Motor neuron (in vitro differentiated cells): ENCODE measurements at regions not wholly inside any gene's neighbourhood (a gene's known extent, or its start where the extent isn't known, plus 50 kb on each side); places are given as distances from the start of the nearest gene placed in this dataset.

Experiments
- ATAC-seq, 8 experiments: fragments of 200-7000 bp; cut with Tn5 transposase; replicated peaks in 6 of 8; 2 replicates each; pipeline ENCODE4 v1.8.0; 2021; ENCODE audit warnings: mild to moderate bottlenecking in 8 of 8, moderate library complexity in 8 of 8
- H3K27ac ChIP-seq, 2 donors: fragments of 250-450 bp; sonication (Bioruptor Pico); 2 replicates each; pipeline ENCODE4 v1.9.0; 2021; ENCODE audit warnings: antibody characterized with exemption in 2 of 2, mild to moderate bottlenecking in 2 of 2, moderate library complexity in 1 of 2
- H3K4me1 ChIP-seq, 2 donors: fragments of 250-450 bp; sonication (Bioruptor Pico); replicated peaks in 1 of 2; 2 replicates each; pipeline ENCODE4 v1.6.1; 2021; ENCODE audit warnings: antibody characterized with exemption in 2 of 2, mild to moderate bottlenecking in 2 of 2, moderate library complexity in 1 of 2
- H3K4me3 ChIP-seq, 5 donors: fragments of 250-450 bp; sonication (Bioruptor Pico); 2 replicates each; pipeline ENCODE4 v1.9.0; 2021; ENCODE audit warnings: antibody characterized with exemption in 5 of 5, mild to moderate bottlenecking in 5 of 5, moderate library complexity in 4 of 5
- whole genome bisulfite sequencing, 10 experiments: fragments of 450-650 bp; shearing (Covaris generic); methylation state at CpG; one replicate each; pipeline ENCODE4 v1.0.0; 2022; 5-methylcytosine and 5-hydroxymethylcytosine counted together
- in situ Hi-C, 9 experiments: fragments of 400-800 bp; cut with MboI; loops; one replicate each; pipeline ENCODE4 v1.15.0; 2021; ENCODE audit warnings: low sequenced_read_pairs in 9 of 9, low pct_unique_long_range_greater_than_20kb in 2 of 9; ENCODE audit not compliant: unreplicated experiment in 9 of 9

GRCh38 chr12:29041621-29042020, 107.5 kb upstream of the FAR2 start:
- 0 to 60% (median 13%) methylated on average over 2 to 4 of the region's 4 CpGs; no CpG with 5 or more reads in 1 of the 10 experiments for WGBS, 10 experiments

GRCh38 chr12:29043069-29043468, 106.0 kb upstream of the FAR2 start:
- H3K27ac ChIP-seq: no peak overlapping the region
- in situ Hi-C loops: no loop called here
- ATAC-seq: no peak

More at GRCh38 chr12:29041621-29042020, 107.5 kb upstream of the FAR2 start:
- H3K27ac ChIP-seq: no peak overlapping the region
- ATAC-seq: peak in 4 of 8 experiments; percentile 36 to 78 (median 68)
- in situ Hi-C loops: no loop called here
- peaks cover 3 to 11% of the 10 kb centered on the region in 2 donors for H3K4me1 ChIP-seq
- no peak overlapping the region for H3K4me3 ChIP-seq

GRCh38 chr12:29044799-29045198, 104.3 kb upstream of the FAR2 start:
- Histone ChIP-seq H3K4me1 (peaks cover 3 to 11% of the 10 kb centered on the region in 2 donors), H3K27ac (no peak overlapping the region), H3K4me3 (no peak overlapping the region)
- in situ Hi-C loops: no loop called here
- 0 to 95% (median 11%) methylated on average over 1 to 2 of the region's 2 CpGs for WGBS, 10 experiments
- ATAC-seq: no peak

More at GRCh38 chr12:29043069-29043468, 106.0 kb upstream of the FAR2 start:
- H3K4me1 ChIP-seq: peaks cover 3 to 11% of the 10 kb centered on the region in 2 donors
- H3K4me3 ChIP-seq: no peak overlapping the region
- WGBS, 10 experiments: 0 to 100% (median 60%) methylated on average over 1 of the region's 1 CpG; no CpG with 5 or more reads in 1 of the 10 experiments

- in situ Hi-C loops: no loop called here
- ATAC-seq: no peak
- Histone ChIP-seq H3K4me1 (no peaks in the 10 kb centered on the region), H3K4me3 (no peak overlapping the region), H3K27ac (no peak overlapping the region)
- 72 to 100% (median 87%) methylated on average over 1 to 4 of the region's 4 CpGs; no CpG with 5 or more reads in 2 of the 10 experiments for WGBS, 10 experiments
Observed at GRCh38 chr12:29048787-29049186, 100.3 kb upstream of the FAR2 start.

- Histone ChIP-seq H3K4me3 (no peak overlapping the region), H3K4me1 (peaks cover 4 to 12% of the 10 kb centered on the region in 2 donors), H3K27ac (no peak overlapping the region)
- in situ Hi-C loops: no loop called here
- no peak for ATAC-seq
- WGBS, 10 experiments: 15 to 85% (median 43%) methylated on average over 1 to 3 of the region's 3 CpGs
Observed at GRCh38 chr12:29050503-29050902, 98.6 kb upstream of the FAR2 start.

- Histone ChIP-seq H3K4me3 (no peak overlapping the region), H3K4me1 (peaks cover 4 to 14% of the 10 kb centered on the region in 2 donors), H3K27ac (no peak overlapping the region)
- in situ Hi-C loops: no loop called here
- no peak for ATAC-seq
- 40 to 100% (median 93%) methylated on average over 1 to 2 of the region's 2 CpGs; no CpG with 5 or more reads in 2 of the 10 experiments for WGBS, 10 experiments
Observed at GRCh38 chr12:29051221-29051620, 97.9 kb upstream of the FAR2 start.

GRCh38 chr12:29053567-29053966, 95.5 kb upstream of the FAR2 start:
- H3K27ac ChIP-seq: no peak overlapping the region
- no peak for ATAC-seq
- in situ Hi-C loops: no loop called here
- no peak overlapping the region for H3K4me3 ChIP-seq
- peaks cover 10 to 19% of the 10 kb centered on the region in 2 donors for H3K4me1 ChIP-seq
- 73 to 100% (median 100%) methylated on average over 1 of the region's 1 CpG; no CpG with 5 or more reads in 2 of the 10 experiments for WGBS, 10 experiments

GRCh38 chr12:29054858-29055663, 94.0 kb upstream of the FAR2 start:
- H3K4me1 ChIP-seq: peaks cover 10 to 19% of the 10 kb centered on the region in 2 donors
- 27 to 55% (median 42%) methylated on average over 1 to 3 of the region's 3 CpGs; no CpG with 5 or more reads in 1 of the 10 experiments for WGBS, 10 experiments
- peak overlapping the region; percentile 16 to 31 for H3K27ac ChIP-seq
- ATAC-seq: peak in 5 of 8 experiments; percentile 28 to 86 (median 46)
- H3K4me3 ChIP-seq: no peak overlapping the region
- in situ Hi-C loops: no loop called here

GRCh38 chr12:29066011-29066588, 83.0 kb upstream of the FAR2 start:
- Histone ChIP-seq H3K27ac (peak overlapping the region in 1 of 2 donors; percentile 5), H3K4me3 (no peak overlapping the region), H3K4me1 (peaks cover 24 to 37% of the 10 kb centered on the region in 2 donors)
- in situ Hi-C loops: no loop called here
- 0 to 20% (median 20%) methylated on average over 1 of the region's 1 CpG; no CpG with 5 or more reads in 5 of the 10 experiments for WGBS, 10 experiments
- ATAC-seq: peak; percentile 41 to 92 (median 90)

- in situ Hi-C loops: no loop called here
- no peak for ATAC-seq
- no peak overlapping the region for H3K27ac ChIP-seq
- 92 to 100% methylated on average over 1 of the region's 1 CpG; no CpG with 5 or more reads in 8 of the 10 experiments for WGBS, 10 experiments
- H3K4me1 ChIP-seq: peaks cover 31 to 48% of the 10 kb centered on the region in 2 donors
- no peak overlapping the region for H3K4me3 ChIP-seq
Observed at GRCh38 chr12:29067430-29067829, 81.6 kb upstream of the FAR2 start.

- ATAC-seq: no peak
- H3K4me1 ChIP-seq: peaks cover 24 to 41% of the 10 kb centered on the region in 2 donors
- in situ Hi-C loops: no loop called here
- H3K27ac ChIP-seq: no peak overlapping the region
- WGBS, 10 experiments: 0% methylated on average over 1 of the region's 1 CpG; no CpG with 5 or more reads in 8 of the 10 experiments
- no peak overlapping the region for H3K4me3 ChIP-seq
Observed at GRCh38 chr12:29070309-29070708, 78.8 kb upstream of the FAR2 start.

- Histone ChIP-seq H3K4me1 (peaks cover 21 to 37% of the 10 kb centered on the region in 2 donors), H3K27ac (peak overlapping the region in 1 of 2 donors; percentile 41), H3K4me3 (no peak overlapping the region)
- ATAC-seq: peak in 5 of 8 experiments; percentile 5 to 60 (median 49)
- in situ Hi-C loops: no loop called here
Observed at GRCh38 chr12:29071099-29071498, 78.0 kb upstream of the FAR2 start.

GRCh38 chr12:29072631-29073030, 76.4 kb upstream of the FAR2 start:
- WGBS, 10 experiments: 71 to 100% (median 90%) methylated on average over 1 of the region's 1 CpG; no CpG with 5 or more reads in 6 of the 10 experiments
- in situ Hi-C loops: no loop called here

More at GRCh38 chr12:29072631-29073030, 76.4 kb upstream of the FAR2 start:
- Histone ChIP-seq H3K4me3 (no peak overlapping the region), H3K27ac (no peak overlapping the region), H3K4me1 (peaks cover 14 to 32% of the 10 kb centered on the region in 2 donors)
- ATAC-seq: peak in 5 of 8 experiments; percentile 15 to 96 (median 85)
